ENCODE measurements at regions not wholly inside any gene's neighbourhood (a gene's known extent, or its start where the extent isn't known, plus 50 kb on each side); places are given as distances from the start of the nearest gene placed in this dataset.
"Not testable (repeated sequence)": the region's sequence is repeated elsewhere in the genome, so short reads cannot be mapped to it uniquely, and the experiment has no call there.

DNA sequence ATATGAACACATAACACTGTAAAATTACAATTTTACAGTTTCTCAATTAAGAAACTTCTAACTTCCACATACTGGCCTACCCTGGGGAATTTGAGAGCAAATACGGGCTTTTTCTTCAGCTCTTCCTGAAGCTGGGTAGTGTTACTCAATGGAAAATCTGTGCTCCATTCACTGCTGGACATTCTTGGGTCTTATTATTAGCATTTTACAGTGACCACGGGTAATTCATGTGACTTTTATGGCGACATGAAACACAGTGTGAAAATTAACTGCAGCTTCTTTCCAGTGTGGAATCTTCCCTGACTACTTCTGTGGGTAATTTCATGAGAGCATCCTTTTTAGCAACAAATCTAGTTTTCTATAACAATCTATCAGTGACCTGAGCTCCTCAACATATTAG lies 423.7 kb upstream of the ANO5 start:
- Histone ChIP-seq H3K36me3 (replicated peaks; ENCODE audit: control insufficient read depth, insufficient read depth, low read length) (no peaks in the 10 kb centered on the region), H3K4me3 (ENCODE audit: insufficient read depth, low read depth, low read length) (no peak overlapping the region)

DNA sequence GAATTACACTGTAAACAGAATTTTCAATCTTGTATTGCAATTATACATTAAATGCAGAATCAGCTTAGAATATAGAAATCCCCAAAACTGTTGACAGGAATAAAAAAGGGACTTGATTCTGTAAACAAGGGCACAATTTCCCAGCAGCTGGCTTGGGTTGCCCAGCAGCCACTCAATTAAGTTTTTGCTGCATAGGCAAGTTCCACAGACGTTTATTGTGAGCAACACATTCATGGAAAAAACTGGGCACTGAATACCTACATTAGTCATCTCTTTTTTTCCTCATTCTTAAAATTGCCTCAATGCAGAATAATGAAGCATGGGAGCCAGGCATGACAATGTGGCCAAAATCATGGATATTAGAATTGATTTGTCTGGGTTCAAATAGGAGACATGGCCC lies 421.8 kb upstream of the ANO5 start:
- Histone ChIP-seq H3K4me3 (ENCODE audit: insufficient read depth, low read depth, low read length) (no peak overlapping the region), H3K36me3 (replicated peaks; ENCODE audit: control insufficient read depth, insufficient read depth, low read length) (no peaks in the 10 kb centered on the region), H3K27me3 (ENCODE audit: control insufficient read depth, insufficient read depth, low read length) (no peaks in the 10 kb centered on the region)
- no peak for DNase-seq

More for the DNA sequence above, 423.7 kb upstream of the ANO5 start:
- DNase-seq: no peak
- no peaks in the 10 kb centered on the region for H3K27me3 ChIP-seq (ENCODE audit: control insufficient read depth, insufficient read depth, low read length)

DNA sequence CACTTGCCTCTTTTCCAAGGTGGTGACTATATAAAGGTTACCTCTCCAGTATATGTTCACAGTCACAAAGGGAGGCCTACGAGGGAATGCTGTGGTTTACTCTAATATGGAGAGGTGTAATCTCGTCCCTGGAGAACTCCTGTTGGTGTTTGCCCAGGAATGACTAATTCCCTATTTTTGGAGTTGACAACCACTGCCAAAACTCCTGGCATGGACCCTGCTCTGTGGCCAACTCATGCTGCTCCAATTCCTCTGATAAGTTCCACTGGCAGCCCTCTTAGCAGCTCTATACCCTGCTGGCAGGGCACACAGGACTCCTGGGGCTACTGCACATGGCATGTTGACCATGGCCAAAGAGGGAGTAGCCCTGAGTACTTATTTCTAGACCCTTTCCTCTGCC lies 418.7 kb upstream of the ANO5 start:
- DNase-seq: no peak
- H3K36me3 ChIP-seq (replicated peaks; ENCODE audit: control insufficient read depth, insufficient read depth, low read length): no peaks in the 10 kb centered on the region
- no peaks in the 10 kb centered on the region for H3K27me3 ChIP-seq (ENCODE audit: control insufficient read depth, insufficient read depth, low read length)
- no peak overlapping the region for H3K4me3 ChIP-seq (ENCODE audit: insufficient read depth, low read depth, low read length)

DNA sequence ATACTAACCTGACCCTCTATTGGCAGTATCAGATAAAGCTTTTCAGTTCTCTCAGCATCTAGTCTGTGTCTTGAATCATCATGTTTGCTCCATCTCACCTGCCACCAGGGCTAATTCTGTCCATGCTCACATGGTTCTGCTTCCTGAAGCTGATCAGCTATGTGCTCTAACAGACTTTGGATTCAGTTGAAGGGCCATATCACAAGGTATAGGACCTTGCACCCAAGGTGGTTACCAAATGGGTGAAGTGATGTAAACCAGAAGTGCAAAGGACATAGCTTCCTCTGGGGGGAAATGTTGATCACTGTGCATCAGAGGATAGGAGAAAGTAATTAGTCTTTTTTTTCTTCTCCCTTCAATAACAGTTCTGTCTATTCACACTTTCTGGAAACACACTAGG lies 417.0 kb upstream of the ANO5 start:
- Histone ChIP-seq H3K36me3 (replicated peaks; ENCODE audit: control insufficient read depth, insufficient read depth, low read length) (no peaks in the 10 kb centered on the region), H3K4me3 (ENCODE audit: insufficient read depth, low read depth, low read length) (no peak overlapping the region)
- no peak for DNase-seq

DNA sequence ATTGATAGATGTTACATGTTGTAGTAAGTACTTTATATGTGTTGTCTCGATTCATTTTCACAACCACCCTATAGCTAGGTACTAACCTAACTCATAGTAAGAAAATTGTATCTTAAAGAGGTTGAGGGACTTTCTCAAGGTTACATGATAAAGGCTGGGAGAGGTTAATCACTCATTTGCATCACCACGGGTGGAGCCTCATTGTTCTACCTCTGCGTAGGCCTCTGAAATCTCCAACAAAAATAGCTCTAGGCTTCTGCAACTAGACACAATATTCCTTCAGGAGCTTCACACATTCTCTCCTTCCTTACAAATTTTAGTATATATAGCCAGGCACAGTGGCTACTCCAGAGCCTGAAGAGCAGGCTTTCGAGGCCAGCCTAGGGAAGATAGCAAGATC lies 408.9 kb upstream of the ANO5 start:
- DNase-seq: no peak
- H3K4me3 ChIP-seq (ENCODE audit: insufficient read depth, low read depth, low read length): no peak overlapping the region
- H3K27me3 ChIP-seq (ENCODE audit: control insufficient read depth, insufficient read depth, low read length): no peaks in the 10 kb centered on the region
- H3K36me3 ChIP-seq (replicated peaks; ENCODE audit: control insufficient read depth, insufficient read depth, low read length): no peaks in the 10 kb centered on the region

More for the DNA sequence above, 417.0 kb upstream of the ANO5 start:
- no peaks in the 10 kb centered on the region for H3K27me3 ChIP-seq (ENCODE audit: control insufficient read depth, insufficient read depth, low read length)

DNA sequence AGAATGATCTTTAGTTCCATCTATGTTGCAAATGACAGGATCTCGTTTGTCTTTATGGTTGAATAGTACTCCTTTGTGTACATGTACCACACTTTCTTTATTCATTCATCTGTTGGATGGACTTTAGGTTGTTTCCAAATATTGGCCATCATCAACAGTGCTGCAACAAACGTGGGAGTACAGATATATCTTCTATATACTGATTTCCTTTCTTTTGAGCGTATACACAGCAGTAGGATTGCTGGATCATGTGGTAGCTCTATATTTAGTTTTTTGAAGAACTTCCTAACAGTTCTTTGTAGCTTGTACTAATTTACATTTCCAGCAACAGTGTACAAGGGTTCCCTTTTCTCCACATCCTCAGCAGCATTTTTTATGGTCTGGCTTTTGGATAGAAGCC lies 407.5 kb upstream of the ANO5 start:
- DNase-seq: no peak
- no peaks in the 10 kb centered on the region for H3K27me3 ChIP-seq (ENCODE audit: control insufficient read depth, insufficient read depth, low read length)
- H3K36me3 ChIP-seq (replicated peaks; ENCODE audit: control insufficient read depth, insufficient read depth, low read length): no peaks in the 10 kb centered on the region
- no peak overlapping the region for H3K4me3 ChIP-seq (ENCODE audit: insufficient read depth, low read depth, low read length)

DNA sequence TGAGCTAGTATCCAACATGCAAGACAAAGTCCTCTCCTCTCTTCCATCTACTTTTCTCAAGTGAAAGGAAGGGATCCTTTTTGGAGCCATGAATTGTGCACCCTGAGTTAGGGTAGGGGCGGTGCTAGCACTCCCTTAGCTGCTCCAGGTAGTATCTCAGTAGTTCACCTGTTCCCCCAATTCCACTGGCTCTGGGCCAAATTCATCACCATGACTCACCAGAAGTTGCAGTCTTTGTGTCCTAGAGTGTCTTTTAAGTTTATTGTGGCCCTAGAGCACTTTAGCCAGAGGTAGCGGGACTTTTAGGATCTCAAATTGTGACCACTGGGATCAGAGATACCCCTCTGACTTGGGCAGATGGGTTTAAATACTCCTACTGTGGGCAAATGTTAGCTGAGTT lies 398.6 kb upstream of the ANO5 start:
- Histone ChIP-seq H3K4me3 (ENCODE audit: insufficient read depth, low read depth, low read length) (no peak overlapping the region), H3K27me3 (ENCODE audit: control insufficient read depth, insufficient read depth, low read length) (no peaks in the 10 kb centered on the region), H3K36me3 (replicated peaks; ENCODE audit: control insufficient read depth, insufficient read depth, low read length) (no peaks in the 10 kb centered on the region)
- no peak for DNase-seq

DNA sequence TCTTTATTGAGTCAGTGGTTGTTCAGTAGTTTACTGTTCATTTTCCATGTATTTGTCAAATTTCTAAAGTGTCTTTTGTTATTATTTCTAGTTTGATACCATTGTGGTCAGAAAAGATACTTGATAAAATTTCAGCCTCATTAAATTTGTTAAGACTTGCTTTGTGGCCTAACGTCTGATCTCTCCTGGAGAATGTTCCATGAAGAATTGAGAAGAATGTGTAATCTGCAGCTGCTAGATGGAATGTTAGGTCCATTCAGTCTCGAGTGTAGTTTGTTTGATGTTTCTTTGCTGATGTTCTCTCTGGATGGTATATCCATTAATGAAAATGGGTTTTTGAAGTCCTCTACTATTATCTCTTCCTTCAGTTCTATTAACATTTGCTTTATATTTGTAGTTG lies 394.7 kb upstream of the ANO5 start:
- H3K36me3 ChIP-seq (replicated peaks; ENCODE audit: control insufficient read depth, insufficient read depth, low read length): no peaks in the 10 kb centered on the region
- DNase-seq: no peak
- no peaks in the 10 kb centered on the region for H3K27me3 ChIP-seq (ENCODE audit: control insufficient read depth, insufficient read depth, low read length)
- H3K4me3 ChIP-seq (ENCODE audit: insufficient read depth, low read depth, low read length): no peak overlapping the region

DNA sequence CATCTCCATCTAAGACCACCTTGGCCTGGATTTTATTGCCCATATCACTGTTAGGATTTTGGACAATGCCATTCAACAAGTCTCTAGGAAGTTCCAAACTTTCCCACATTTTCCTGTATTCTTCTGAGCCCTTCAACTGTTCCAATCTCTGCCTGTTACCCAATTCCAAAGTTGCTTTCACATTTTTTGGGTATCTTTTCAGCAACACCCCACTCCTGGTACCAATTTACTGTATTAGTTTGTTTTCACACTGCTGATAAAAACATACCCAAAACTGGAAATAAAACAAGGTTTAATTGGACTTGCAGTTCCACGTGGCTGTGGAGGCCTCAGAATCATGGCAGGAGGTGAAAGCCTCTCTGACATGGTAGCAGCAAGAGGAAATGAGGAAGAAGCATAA lies 388.4 kb upstream of the ANO5 start:
- H3K36me3 ChIP-seq (replicated peaks; ENCODE audit: control insufficient read depth, insufficient read depth, low read length); DNase-seq; H3K27me3 ChIP-seq (ENCODE audit: control insufficient read depth, insufficient read depth, low read length): not testable (repeated sequence)

DNA sequence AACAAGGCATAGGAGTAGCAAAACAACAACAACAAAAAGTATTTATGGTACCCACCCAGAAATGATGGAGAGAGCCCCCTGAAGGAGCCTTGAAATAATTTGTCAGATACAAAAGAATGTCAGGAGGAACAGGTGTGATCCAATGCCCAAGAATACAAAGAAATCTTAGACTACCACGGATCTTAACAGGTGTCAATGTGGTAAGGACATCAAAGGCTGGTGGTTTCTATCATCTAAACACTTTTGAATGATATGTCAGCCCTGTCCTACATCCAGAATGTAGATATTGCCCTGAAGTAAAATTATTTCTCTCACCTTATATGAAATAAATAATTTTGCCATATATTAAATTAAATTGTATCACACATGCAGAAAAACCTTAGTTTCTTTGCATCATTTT lies 386.4 kb upstream of the ANO5 start:
- DNase-seq: no peak
- H3K36me3 ChIP-seq (replicated peaks; ENCODE audit: control insufficient read depth, insufficient read depth, low read length): no peaks in the 10 kb centered on the region
- no peaks in the 10 kb centered on the region for H3K27me3 ChIP-seq (ENCODE audit: control insufficient read depth, insufficient read depth, low read length)
- H3K4me3 ChIP-seq (ENCODE audit: insufficient read depth, low read depth, low read length): no peak overlapping the region

More for the DNA sequence above, 388.4 kb upstream of the ANO5 start:
- not testable (repeated sequence) for H3K4me3 ChIP-seq (ENCODE audit: insufficient read depth, low read depth, low read length)

DNA sequence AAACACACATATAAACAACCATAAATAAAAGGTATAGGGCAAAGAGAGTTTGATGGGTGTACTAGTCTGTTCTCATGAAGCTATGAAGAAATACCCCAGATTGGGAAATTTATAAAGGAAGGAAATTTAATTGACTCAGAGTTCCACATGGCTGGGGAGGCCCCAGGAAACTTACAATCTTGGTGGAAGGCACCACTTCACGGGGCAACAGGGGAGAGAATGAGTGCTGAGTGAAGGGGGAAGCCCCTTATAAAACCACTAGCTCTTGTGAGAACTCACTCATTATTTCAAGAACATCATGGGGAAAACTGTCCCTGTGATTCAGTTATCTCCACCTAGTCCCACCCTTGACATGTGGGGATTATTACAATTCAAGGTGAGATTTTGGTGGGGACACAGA lies 385.9 kb upstream of the ANO5 start:
- no peaks in the 10 kb centered on the region for H3K36me3 ChIP-seq (replicated peaks; ENCODE audit: control insufficient read depth, insufficient read depth, low read length)
- no peak for DNase-seq
- no peak overlapping the region for H3K4me3 ChIP-seq (ENCODE audit: insufficient read depth, low read depth, low read length)
- H3K27me3 ChIP-seq (ENCODE audit: control insufficient read depth, insufficient read depth, low read length): no peaks in the 10 kb centered on the region

DNA sequence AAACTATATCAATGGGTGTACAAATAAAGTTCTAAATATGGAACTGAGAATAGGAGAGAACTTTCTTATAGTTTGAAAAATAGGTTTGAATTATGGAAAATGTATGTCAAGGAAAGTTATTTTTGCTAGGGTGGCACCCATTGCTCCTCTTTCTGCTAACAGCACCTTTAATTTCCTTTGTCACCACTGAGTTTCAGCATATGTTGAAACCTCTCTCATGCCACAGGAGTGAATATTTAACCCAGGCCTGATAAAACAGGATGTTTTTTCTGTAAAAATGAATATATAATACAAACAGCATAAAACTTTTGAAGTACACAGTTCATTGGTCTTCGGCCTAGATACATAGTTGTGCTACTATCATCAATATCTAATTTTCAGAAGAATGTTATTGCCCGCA lies 385.5 kb upstream of the ANO5 start:
- no peak for DNase-seq
- Histone ChIP-seq H3K4me3 (ENCODE audit: insufficient read depth, low read depth, low read length) (no peak overlapping the region), H3K36me3 (replicated peaks; ENCODE audit: control insufficient read depth, insufficient read depth, low read length) (no peaks in the 10 kb centered on the region), H3K27me3 (ENCODE audit: control insufficient read depth, insufficient read depth, low read length) (no peaks in the 10 kb centered on the region)

DNA sequence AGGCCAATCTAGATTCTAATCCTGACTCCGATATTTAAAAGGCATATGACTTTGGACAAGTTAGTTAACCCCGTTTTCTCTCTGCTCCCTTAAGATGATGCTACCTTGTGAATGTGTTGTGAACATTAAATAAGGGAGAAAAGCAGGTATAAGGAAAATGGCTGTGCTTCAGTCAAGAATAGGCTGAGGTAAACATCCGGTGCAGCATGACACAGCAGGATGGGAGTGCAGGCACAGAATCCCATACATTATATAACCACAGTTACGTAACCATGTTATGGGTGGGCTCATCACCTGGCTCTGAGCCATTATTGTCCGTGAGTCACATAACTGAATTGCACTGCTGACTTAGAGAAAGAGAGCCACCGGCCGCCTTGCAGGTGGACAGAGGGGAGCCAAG lies 382.2 kb upstream of the ANO5 start:
- Histone ChIP-seq H3K36me3 (replicated peaks; ENCODE audit: control insufficient read depth, insufficient read depth, low read length) (no peaks in the 10 kb centered on the region), H3K27me3 (ENCODE audit: control insufficient read depth, insufficient read depth, low read length) (no peaks in the 10 kb centered on the region), H3K4me3 (ENCODE audit: insufficient read depth, low read depth, low read length) (no peak overlapping the region)
- DNase-seq: no peak

DNA sequence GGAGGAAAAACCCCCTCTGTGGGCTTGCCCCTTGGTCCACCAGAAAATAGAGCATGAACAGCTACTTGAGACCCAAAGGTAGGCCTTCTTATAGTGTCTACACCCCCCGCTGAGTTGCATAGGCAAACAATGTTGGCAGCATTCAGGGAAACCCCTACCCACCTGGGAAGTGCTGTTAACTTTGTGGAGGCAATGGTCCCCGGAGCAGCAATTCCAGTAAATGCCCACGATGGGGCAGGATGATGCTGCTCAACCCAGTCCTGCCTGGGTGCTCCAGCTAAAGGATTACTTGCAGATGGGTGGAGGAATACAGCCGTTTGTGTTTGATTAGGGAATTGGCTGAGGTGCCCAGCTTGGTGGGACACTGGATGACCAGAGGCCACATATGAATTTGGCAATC lies 381.3 kb upstream of the ANO5 start:
- Histone ChIP-seq H3K36me3 (replicated peaks; ENCODE audit: control insufficient read depth, insufficient read depth, low read length) (no peaks in the 10 kb centered on the region), H3K4me3 (ENCODE audit: insufficient read depth, low read depth, low read length) (no peak overlapping the region), H3K27me3 (ENCODE audit: control insufficient read depth, insufficient read depth, low read length) (no peaks in the 10 kb centered on the region)
- DNase-seq: peak; percentile 64

DNA sequence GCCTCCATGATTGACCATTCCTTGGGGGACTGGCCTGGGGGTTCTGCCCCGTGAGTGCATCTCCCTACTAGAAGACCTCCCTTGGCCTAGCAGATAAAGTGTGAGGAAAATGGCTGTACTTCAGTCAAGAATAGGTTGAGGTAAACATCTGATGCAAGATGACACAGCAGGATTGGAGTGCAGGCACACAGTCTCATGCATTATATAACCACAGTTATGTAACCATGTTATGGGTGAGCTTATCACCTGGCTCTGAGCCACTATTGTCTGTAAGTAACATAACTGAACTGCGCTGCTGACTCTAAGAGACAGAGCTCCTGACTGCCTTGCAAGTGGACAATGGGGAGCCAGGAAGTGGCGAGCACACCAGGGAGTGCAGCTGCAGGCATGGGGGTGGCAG lies 378.7 kb upstream of the ANO5 start:
- DNase-seq: no peak
- Histone ChIP-seq H3K36me3 (replicated peaks; ENCODE audit: control insufficient read depth, insufficient read depth, low read length) (no peaks in the 10 kb centered on the region), H3K4me3 (ENCODE audit: insufficient read depth, low read depth, low read length) (no peak overlapping the region), H3K27me3 (ENCODE audit: control insufficient read depth, insufficient read depth, low read length) (no peaks in the 10 kb centered on the region)

DNA sequence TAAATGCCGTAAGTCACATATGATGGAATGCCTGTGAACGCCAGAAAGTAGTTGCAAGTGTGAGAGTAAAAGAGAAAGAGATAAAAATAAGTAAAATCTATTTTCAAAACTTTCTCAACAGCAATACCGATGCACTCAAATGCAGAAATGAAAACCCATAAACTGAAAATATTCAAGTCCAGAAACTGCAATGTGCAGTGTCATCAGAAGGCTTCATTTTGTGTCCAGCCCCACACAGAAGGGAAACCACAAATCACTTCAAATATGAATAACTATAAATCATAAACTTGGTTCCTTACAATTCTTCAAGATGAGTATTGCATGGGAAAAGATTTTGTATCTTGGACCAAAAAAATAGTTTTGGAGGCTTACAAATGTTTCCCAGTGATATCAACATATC lies 375.2 kb upstream of the ANO5 start:
- Histone ChIP-seq H3K4me3 (ENCODE audit: insufficient read depth, low read depth, low read length) (no peak overlapping the region), H3K36me3 (replicated peaks; ENCODE audit: control insufficient read depth, insufficient read depth, low read length) (no peaks in the 10 kb centered on the region), H3K27me3 (ENCODE audit: control insufficient read depth, insufficient read depth, low read length) (no peaks in the 10 kb centered on the region)
- DNase-seq: no peak
